Right atrium auricular region (tissue), 2 donors: ENCODE measurements at regions not wholly inside any gene's neighbourhood (a gene's known extent, or its start where the extent isn't known, plus 50 kb on each side); places are given as distances from the start of the nearest gene placed in this dataset.

ENCODE experiments used
- DNase-seq: peaks from one replicate; pipeline ENCODE4 v3.0.0-alpha.2; 2019; ENCODE audit warnings: low spot score
- H3K27ac ChIP-seq, 2 donors: fragments of 200-600 bp; sonication (generic); 1 replicate in 1 of 2; 2 replicates in 1 of 2; pipeline ENCODE4 v1.5.1; 2016 to 2019
- H3K27me3 ChIP-seq, 2 donors: fragments of 200-600 bp; sonication (generic); one replicate each; pipeline versions ENCODE4 v1.5.1 to v1.6.0; 2017 to 2019
- H3K36me3 ChIP-seq: fragments of 200-600 bp; sonication (generic); one replicate; pipeline ENCODE4 v1.5.1; 2016
- H3K4me1 ChIP-seq, 2 donors: fragments of 200-600 bp; sonication (generic); one replicate each; pipeline versions ENCODE4 v1.5.1 to v1.6.0; 2017 to 2019
- H3K4me3 ChIP-seq, 2 donors: fragments of 200-600 bp; sonication (generic); 1 replicate in 1 of 2; 2 replicates in 1 of 2; pipeline ENCODE4 v1.5.1; 2017 to 2019; ENCODE audit warnings: mild to moderate bottlenecking in 1 of 2, moderate library complexity in 1 of 2
- H3K9me3 ChIP-seq, 2 donors: fragments of 200-600 bp; sonication (generic); one replicate each; pipeline ENCODE4 v1.5.1; 2019
- TF ChIP-seq, protein P1 (sequence below), 2 donors: fragments of 200-600 bp; sonication (generic); IDR thresholded peaks; one replicate each; pipeline ENCODE4 v1.5.1; 2019; ENCODE audit warnings: antibody characterized with exemption in 2 of 2

DNA sequence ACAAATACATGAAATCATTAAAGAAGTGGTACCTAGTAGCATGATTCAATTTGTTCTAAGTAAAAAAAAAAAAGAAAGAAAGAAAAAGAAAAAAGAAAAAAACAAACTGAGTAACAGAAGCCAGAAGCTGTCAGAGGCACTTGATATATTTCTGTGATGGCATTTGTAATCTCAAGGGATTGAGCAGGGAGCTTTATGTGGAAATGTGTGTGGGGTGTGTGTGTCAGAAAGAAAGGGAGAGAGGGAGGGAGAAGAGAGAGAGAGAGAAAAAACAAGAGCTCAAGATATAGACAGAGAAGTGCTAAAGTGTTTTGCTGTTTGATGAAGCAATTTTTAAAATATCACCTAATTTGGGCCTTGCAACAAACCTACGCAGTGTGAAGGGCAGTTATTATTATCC, 357.6 kb upstream of the PCDH15 start:
- DNase-seq, result no peak
- Histone ChIP-seq H3K4me1 (no peaks in the 10 kb centered on the region), H3K27ac (no peak overlapping the region), H3K36me3 (no peaks in the 10 kb centered on the region), H3K27me3 (no peaks in the 10 kb centered on the region), H3K4me3 (no peak overlapping the region), H3K9me3 (no peaks in the 10 kb centered on the region)
- TF ChIP-seq, protein P1, sequence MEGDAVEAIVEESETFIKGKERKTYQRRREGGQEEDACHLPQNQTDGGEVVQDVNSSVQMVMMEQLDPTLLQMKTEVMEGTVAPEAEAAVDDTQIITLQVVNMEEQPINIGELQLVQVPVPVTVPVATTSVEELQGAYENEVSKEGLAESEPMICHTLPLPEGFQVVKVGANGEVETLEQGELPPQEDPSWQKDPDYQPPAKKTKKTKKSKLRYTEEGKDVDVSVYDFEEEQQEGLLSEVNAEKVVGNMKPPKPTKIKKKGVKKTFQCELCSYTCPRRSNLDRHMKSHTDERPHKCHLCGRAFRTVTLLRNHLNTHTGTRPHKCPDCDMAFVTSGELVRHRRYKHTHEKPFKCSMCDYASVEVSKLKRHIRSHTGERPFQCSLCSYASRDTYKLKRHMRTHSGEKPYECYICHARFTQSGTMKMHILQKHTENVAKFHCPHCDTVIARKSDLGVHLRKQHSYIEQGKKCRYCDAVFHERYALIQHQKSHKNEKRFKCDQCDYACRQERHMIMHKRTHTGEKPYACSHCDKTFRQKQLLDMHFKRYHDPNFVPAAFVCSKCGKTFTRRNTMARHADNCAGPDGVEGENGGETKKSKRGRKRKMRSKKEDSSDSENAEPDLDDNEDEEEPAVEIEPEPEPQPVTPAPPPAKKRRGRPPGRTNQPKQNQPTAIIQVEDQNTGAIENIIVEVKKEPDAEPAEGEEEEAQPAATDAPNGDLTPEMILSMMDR (IDR thresholded peaks at IDR 0.05), result no peak

DNA sequence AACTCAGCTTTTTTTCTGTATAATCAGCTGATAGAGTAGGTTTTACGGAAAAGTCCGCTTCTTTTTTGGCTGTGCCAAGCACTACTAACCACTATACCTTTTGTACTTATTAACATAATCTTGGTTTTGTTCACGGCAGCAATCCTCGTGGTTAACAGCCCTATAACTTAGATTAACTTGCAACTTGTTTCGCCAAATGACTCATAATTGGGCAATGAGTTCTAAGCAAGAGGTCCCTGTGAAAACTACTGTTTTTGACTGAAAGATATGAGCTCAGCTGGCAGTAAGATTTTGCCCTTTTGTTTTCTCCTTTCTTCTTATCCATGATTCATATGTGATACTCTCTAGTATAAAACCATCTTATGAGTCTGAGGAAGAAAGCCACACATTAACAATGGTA, 345.0 kb upstream of the PCDH15 start:
- Histone ChIP-seq H3K27me3 (no peaks in the 10 kb centered on the region), H3K27ac (no peak overlapping the region), H3K4me1 (no peaks in the 10 kb centered on the region), H3K4me3 (no peak overlapping the region), H3K9me3 (no peaks in the 10 kb centered on the region), H3K36me3 (no peaks in the 10 kb centered on the region)
- TF ChIP-seq, protein P1 (IDR thresholded peaks at IDR 0.05), result no peak
- DNase-seq, result no peak

DNA sequence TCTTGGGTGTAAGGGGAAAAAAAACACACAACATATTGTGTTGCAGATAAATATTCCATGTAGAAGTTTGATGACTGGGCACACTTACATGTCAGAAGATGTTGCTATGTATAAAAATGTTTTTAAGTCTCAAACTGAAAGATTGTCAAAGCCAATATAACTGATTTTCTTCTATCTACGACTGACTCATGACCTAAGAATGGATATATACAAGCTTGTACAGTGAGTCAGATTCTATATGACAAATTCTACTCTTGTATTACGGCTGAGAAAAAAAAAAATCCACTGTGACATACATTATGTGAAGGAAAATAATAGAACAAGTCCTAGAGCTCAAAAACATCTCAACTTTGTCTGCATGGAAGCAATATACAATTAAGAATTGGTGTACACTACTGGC, 343.0 kb upstream of the PCDH15 start:
- TF ChIP-seq, protein P1 (IDR thresholded peaks at IDR 0.05), result no peak
- Histone ChIP-seq H3K4me3 (no peak overlapping the region), H3K27ac (no peak overlapping the region), H3K4me1 (no peaks in the 10 kb centered on the region), H3K27me3 (no peaks in the 10 kb centered on the region), H3K9me3 (no peaks in the 10 kb centered on the region), H3K36me3 (no peaks in the 10 kb centered on the region)
- no peak for DNase-seq

DNA sequence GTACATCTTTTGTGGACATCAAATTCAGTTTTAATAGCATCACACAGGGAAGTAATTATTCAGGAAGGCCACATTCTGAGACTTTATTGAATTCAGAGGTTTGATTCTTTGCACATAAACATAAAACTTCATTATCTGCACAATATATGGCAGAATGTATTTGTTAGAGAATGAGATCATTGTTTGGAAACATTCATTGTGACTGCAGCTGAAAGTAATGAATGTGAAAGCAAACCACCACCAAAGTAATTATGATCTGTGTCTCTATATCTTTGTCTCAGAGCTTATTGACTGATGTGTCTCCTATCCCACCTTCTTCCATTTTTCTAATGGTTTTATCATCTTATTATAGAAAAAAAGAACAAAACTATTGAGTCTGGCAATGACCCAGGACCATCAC, 340.9 kb upstream of the PCDH15 start:
- DNase-seq, result no peak
- TF ChIP-seq, protein P1 (IDR thresholded peaks at IDR 0.05), result no peak
- Histone ChIP-seq H3K9me3 (peaks cover 0 to 3% of the 10 kb centered on the region in 2 donors), H3K4me1 (no peaks in the 10 kb centered on the region), H3K4me3 (no peak overlapping the region), H3K27me3 (no peaks in the 10 kb centered on the region), H3K27ac (no peak overlapping the region), H3K36me3 (no peaks in the 10 kb centered on the region)

DNA sequence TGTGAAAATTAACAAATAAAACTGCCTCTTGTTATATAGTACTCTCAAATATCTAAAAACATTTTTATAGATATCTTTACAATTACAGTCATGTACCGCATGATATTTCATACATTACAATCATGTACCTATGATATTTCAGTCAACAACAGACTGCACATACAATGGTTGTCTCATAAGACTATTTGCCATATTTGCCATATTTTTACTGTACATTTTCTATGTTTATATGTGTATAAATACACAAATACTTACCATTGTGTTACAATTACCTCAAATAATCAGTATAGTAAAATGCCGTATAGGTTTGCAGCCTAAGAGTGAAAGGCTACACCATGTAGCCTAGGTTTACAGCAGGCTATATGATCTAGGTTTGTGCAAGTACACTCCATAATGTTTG, 336.0 kb upstream of the PCDH15 start:
- no peak overlapping the region for H3K27ac ChIP-seq
- DNase-seq, result no peak

DNA sequence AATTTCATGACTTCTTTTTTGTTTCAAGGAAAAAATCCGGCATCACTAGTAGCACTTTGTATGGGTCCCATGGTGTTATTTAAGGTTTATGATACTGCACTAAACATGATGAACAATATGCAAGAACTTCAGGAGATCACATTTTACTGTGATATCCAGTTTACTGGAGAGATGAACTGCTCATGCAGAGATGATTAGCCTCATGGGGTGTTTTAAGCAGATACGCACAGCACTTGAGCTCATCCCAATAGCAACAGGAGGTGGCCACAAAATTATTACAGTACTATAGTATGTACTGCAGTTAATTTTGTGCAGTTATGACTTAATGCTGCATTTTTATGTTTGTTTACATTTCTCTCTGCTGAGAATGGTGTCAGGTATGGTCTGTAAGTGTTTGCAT, 303.7 kb upstream of the PCDH15 start:
- Histone ChIP-seq H3K36me3 (no peaks in the 10 kb centered on the region), H3K27me3 (no peaks in the 10 kb centered on the region), H3K9me3 (no peaks in the 10 kb centered on the region), H3K27ac (no peak overlapping the region), H3K4me3 (no peak overlapping the region), H3K4me1 (no peaks in the 10 kb centered on the region)
- TF ChIP-seq, protein P1 (IDR thresholded peaks at IDR 0.05), result no peak
- no peak for DNase-seq

More for the DNA sequence above, 336.0 kb upstream of the PCDH15 start:
- no peak overlapping the region for H3K4me3 ChIP-seq
- no peaks in the 10 kb centered on the region for H3K36me3 ChIP-seq
- H3K27me3 ChIP-seq, result no peaks in the 10 kb centered on the region
- H3K9me3 ChIP-seq, result peaks cover 0 to 5% of the 10 kb centered on the region in 2 donors
- H3K4me1 ChIP-seq, result no peaks in the 10 kb centered on the region
- TF ChIP-seq, protein P1 (IDR thresholded peaks at IDR 0.05), result no peak
